Upper lobe of right lung (tissue), 1 donor: ENCODE measurements at regions not wholly inside any gene's neighbourhood (a gene's known extent, or its start where the extent isn't known, plus 50 kb on each side); places are given as distances from the start of the nearest gene placed in this dataset.
"Not testable (repeated sequence)": the region's sequence is repeated elsewhere in the genome, so short reads cannot be mapped to it uniquely, and the experiment has no call there.

ENCODE experiments used
- ATAC-seq: fragments of 200-7000 bp; cut with Tn5 transposase; one replicate; pipeline ENCODE4 v1.9.1; 2020; ENCODE audit warnings: mild to moderate bottlenecking, moderate library complexity
- DNase-seq: peaks from one replicate; pipeline ENCODE4 v3.0.0-alpha.2; 2020
- H3K27ac ChIP-seq: fragments of 200-600 bp; one replicate; pipeline ENCODE4 v1.8.0; 2022
- H3K27me3 ChIP-seq: fragments of 200-600 bp; one replicate; pipeline ENCODE4 v1.8.0; 2022; ENCODE audit warnings: mild to moderate bottlenecking
- H3K36me3 ChIP-seq: fragments of 200-600 bp; one replicate; pipeline ENCODE4 v1.8.0; 2022
- H3K4me1 ChIP-seq: fragments of 200-600 bp; one replicate; pipeline ENCODE4 v1.8.0; 2022
- H3K4me3 ChIP-seq: fragments of 200-600 bp; one replicate; pipeline ENCODE4 v1.8.0; 2022; ENCODE audit warnings: mild to moderate bottlenecking
- H3K9me3 ChIP-seq: fragments of 200-600 bp; one replicate; pipeline ENCODE4 v1.8.0; 2022
- intact Hi-C: fragments of 100-400 bp; cut with DNase I; formaldehyde crosslinking; loops from one replicate; pipeline ENCODE4 v1.11.0; 2022
- TF ChIP-seq, protein P1 (sequence below): fragments of 200-600 bp; IDR thresholded peaks from one replicate; pipeline ENCODE4 v1.8.0; 2022; ENCODE audit warnings: antibody characterized with exemption
- donor health status: DM: no; HTN: yes; CAD: no; lungs with severe emphysema.

DNA sequence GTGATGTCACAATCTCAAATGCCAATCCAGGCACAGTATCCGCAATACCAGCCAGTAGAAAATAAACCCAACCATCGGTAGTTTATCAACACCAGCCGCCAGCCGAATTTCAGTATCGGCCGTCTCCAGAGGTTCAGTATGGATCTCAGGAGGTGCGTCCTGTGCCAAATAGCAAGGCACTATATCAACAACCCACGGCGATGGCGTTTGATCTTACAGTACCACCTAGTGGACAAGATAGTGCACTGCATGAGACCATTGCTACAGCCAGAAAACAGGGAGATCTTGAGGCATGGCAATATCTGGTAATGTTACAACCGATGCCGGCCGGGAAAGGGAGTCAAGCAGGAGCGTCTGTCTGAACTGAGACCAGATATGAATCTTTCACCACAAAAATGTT lies 121.8 kb upstream of the DRD5 start:
- DNase-seq, H3K9me3 ChIP-seq, H3K4me3 ChIP-seq, H3K27ac ChIP-seq, H3K36me3 ChIP-seq, H3K27me3 ChIP-seq, intact Hi-C loops, ATAC-seq, H3K4me1 ChIP-seq: not testable (repeated sequence)
- TF ChIP-seq, protein P1, sequence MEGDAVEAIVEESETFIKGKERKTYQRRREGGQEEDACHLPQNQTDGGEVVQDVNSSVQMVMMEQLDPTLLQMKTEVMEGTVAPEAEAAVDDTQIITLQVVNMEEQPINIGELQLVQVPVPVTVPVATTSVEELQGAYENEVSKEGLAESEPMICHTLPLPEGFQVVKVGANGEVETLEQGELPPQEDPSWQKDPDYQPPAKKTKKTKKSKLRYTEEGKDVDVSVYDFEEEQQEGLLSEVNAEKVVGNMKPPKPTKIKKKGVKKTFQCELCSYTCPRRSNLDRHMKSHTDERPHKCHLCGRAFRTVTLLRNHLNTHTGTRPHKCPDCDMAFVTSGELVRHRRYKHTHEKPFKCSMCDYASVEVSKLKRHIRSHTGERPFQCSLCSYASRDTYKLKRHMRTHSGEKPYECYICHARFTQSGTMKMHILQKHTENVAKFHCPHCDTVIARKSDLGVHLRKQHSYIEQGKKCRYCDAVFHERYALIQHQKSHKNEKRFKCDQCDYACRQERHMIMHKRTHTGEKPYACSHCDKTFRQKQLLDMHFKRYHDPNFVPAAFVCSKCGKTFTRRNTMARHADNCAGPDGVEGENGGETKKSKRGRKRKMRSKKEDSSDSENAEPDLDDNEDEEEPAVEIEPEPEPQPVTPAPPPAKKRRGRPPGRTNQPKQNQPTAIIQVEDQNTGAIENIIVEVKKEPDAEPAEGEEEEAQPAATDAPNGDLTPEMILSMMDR = peak; percentile 50

DNA sequence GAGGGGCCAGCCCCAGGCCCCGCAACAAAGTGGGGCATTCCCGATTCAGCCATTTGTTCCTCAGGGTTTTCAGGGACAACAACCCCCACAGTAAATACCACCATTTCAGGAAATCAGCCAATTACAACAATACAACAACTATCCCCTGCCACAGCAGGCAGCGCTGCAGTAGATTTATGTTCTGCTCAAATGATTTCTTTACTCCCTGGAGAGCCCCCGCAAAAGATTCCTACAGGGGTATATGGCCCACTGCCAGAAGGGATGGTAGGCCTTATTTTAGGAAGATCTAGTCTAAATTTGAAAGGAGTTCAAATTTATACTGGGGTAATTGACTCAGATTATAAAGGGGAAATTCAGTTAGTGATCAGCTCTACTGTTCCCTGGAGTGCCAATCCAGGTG lies 120.5 kb upstream of the DRD5 start:
- intact Hi-C loops, H3K4me1 ChIP-seq, ATAC-seq, H3K27ac ChIP-seq, H3K9me3 ChIP-seq, H3K36me3 ChIP-seq, H3K27me3 ChIP-seq, DNase-seq, H3K4me3 ChIP-seq: not testable (repeated sequence)

DNA sequence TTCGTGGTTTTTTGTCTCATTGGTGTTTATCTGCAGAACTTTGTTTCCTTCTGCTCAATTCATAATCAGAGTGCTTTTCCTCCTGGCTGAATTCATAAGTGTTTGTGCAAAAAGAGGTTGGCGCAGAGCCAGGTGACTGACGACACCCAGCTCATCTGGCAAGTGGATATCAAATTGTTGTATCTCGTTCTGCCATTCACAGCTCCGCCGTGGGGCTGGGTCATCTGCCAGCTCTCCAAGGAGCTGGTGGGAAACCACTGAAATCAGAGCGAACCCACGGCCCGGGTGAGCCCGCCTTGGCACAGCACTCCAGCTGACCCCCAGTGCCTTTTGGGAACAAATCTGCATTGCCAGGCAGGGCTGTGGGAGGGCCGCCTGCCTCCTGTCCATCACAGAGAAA lies 110.7 kb upstream of the DRD5 start:
- H3K4me1 ChIP-seq, ATAC-seq, intact Hi-C loops, H3K9me3 ChIP-seq, H3K36me3 ChIP-seq, H3K4me3 ChIP-seq, H3K27me3 ChIP-seq, DNase-seq, H3K27ac ChIP-seq: not testable (repeated sequence)

DNA sequence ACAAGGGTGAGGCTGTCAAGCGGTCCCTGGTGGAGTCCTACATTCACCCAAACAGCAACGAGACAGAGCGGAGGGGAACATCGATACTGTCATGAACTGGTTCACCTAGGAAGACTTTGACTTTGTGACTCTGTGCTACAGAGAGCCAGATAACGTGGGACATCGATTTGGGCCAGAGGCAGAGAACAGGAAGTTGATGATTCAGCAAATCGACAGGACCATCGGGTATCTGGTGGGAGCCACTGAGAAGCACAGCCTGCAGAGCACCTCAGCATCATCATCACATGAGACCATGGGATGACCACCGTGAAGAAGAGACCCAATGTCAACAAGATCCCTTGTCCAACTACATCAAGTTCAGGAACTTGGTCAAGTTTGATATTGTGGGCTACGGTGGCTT lies 104.1 kb upstream of the DRD5 start:
- H3K4me3 ChIP-seq, H3K27ac ChIP-seq, H3K27me3 ChIP-seq, H3K4me1 ChIP-seq, ATAC-seq, H3K9me3 ChIP-seq, H3K36me3 ChIP-seq, DNase-seq, intact Hi-C loops: not testable (repeated sequence)

DNA sequence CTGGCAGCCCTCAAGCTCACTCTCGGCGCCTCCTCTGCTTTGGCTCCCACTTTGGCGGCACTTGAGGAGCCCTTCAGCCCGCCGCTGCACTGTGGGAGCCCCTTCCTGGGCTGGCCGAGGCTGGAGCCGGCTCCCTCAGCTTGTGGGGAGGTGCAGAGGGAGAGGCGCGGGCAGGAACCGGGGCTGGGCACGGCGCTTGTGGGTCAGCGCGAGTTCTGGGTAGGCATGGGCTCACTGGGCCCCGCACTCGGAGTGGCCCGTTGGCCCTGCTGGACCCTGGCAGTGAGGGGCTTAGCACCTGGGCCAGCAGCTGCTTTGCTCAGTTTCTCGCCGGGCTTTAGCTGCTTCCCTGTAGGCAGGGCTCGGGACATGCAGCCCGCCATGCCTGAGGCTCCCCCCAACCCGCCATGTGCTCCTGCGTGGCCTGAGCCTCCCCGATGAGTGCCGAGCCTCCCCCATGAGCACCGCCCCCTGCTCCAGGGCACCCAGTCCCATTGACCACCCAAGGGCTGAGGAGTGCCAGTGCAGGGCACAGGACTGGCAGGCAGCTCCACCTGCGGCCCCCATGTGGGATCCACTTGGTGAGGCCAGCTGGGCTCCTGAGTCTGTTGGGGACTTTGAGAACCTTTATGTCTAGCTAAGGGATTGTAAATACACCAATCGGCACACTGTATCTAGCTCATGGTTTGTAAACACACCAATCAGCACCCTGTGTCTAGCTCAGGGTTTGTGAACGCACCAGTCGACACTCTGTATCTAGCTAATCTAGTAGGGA lies 101.5 kb upstream of the DRD5 start:
- DNase-seq = no peak
- no peak overlapping the region for H3K4me3 ChIP-seq
- no peaks in the 10 kb centered on the region for H3K4me1 ChIP-seq
- intact Hi-C loops = no loop called here
- TF ChIP-seq, protein P1 = no peak
- no peaks in the 10 kb centered on the region for H3K36me3 ChIP-seq
- H3K27me3 ChIP-seq = no peaks in the 10 kb centered on the region
- H3K9me3 ChIP-seq = no peaks in the 10 kb centered on the region
- H3K27ac ChIP-seq = no peak overlapping the region
- ATAC-seq = no peak

DNA sequence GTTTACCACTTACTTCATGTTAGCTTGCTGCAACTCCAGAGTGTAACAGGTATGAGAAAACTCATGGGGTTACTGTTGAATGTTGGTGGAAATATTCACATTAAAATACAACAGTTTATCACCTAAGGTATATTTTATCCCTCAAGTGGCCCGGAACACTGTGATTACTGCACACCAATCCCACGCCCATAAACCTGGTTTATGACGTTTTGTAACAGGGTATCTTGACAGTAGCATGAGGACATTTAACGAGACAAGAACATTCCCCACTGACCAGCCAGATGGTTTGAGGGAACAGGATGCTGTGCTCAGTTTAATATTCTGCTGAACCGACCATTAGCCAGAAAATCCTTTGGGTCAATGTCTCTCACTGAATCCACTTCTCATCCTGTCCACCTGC lies 98.3 kb upstream of the DRD5 start:
- intact Hi-C loops, ATAC-seq, H3K4me1 ChIP-seq, DNase-seq, H3K9me3 ChIP-seq, H3K27ac ChIP-seq, H3K36me3 ChIP-seq, H3K27me3 ChIP-seq, H3K4me3 ChIP-seq: not testable (repeated sequence)

DNA sequence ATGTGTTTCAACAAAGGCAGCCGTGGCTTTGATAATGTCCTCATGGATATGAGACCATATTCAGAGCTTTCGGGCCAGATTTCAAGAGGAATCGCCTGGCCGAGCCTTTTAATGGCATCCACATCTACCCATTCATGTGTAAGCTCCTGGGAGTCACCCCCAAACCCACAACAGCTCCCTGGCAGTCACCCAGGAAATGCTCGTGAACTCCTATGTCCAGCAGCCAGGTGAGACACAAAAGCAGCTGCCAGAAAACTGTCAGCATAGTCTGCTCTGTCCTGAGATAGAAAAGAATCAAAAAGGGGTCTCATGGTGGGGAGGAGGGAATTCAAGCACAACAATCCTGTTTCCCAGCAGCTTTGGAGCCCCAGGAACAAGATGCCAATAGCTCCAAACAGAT lies 96.4 kb upstream of the DRD5 start:
- H3K36me3 ChIP-seq, H3K27ac ChIP-seq, H3K4me1 ChIP-seq, H3K27me3 ChIP-seq, DNase-seq, intact Hi-C loops, H3K9me3 ChIP-seq, H3K4me3 ChIP-seq, ATAC-seq: not testable (repeated sequence)

DNA sequence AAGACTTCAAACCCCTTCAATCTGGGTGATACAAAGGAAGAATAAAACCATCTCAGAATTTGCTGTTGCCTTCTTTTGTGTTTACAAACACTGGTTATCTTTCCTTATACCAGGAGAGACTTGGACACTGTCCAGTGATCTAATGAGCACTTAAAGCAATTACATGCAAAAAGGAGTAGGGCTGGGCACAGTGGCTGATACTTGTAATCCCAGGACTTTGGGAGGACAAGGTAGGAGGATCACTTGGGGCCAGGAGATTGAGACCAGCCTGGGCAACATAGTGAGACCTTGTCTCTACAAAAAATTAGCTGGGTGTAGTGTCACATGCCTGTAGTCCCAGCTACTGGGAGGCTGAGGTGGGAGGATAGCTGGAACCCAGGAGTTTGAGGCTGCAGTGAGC lies 95.7 kb upstream of the DRD5 start:
- intact Hi-C loops = no loop called here

DNA sequence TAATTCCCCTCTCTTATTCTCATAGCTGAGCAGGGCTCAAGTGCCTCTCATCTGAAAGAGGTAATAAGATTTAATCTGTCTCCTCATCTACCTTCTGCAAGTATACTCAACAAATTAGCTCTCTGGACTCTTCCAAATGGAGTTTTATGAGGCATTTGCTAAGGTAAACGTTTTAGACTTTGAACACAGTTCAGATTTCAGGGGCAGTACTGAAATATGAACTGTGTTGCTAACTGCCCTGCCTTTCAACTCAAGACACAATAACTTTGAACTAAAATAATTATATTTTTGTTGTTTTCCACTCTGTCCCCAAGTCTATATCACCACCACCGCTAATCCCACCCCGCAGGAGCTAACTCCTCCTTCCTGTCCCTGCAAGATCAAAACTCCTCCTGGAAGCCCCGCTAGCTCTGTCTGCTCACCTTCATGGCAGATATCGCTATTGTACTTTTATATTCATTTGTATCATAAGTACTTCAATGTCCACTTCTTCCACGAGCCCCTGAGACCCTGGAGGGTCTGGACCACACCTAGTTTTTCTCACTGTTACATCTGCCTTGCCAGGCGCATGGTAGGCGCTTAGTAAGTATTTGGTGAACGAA lies 90.7 kb upstream of the DRD5 start:
- H3K4me1 ChIP-seq, ATAC-seq, H3K9me3 ChIP-seq, DNase-seq, H3K36me3 ChIP-seq, intact Hi-C loops, H3K27me3 ChIP-seq: not testable (repeated sequence)
- H3K4me3 ChIP-seq = peak overlapping the region; percentile 66
- peak overlapping the region; percentile 63 for H3K27ac ChIP-seq

More for the DNA sequence above, 95.7 kb upstream of the DRD5 start:
- Histone ChIP-seq H3K4me3 (no peak overlapping the region), H3K4me1 (no peaks in the 10 kb centered on the region), H3K27me3 (no peaks in the 10 kb centered on the region), H3K9me3 (no peaks in the 10 kb centered on the region), H3K27ac (no peak overlapping the region), H3K36me3 (no peaks in the 10 kb centered on the region)
- ATAC-seq (no peak), DNase-seq (no peak)
- TF ChIP-seq, protein P1 = no peak
